ENCODE measurements at regions not wholly inside any gene's neighbourhood (a gene's known extent, or its start where the extent isn't known, plus 50 kb on each side); places are given as distances from the start of the nearest gene placed in this dataset.
"Not testable (repeated sequence)": the region's sequence is repeated elsewhere in the genome, so short reads cannot be mapped to it uniquely, and the experiment has no call there.

- no peak for DNase-seq (ENCODE audit: low read depth)
Measured at GRCh38 chr10:23872290-23872689, 336.6 kb upstream of the KIAA1217 start.

GRCh38 chr10:23877791-23878320 is 331.1 kb upstream of the KIAA1217 start:
- no peak for DNase-seq (ENCODE audit: low read depth)

- DNase-seq (ENCODE audit: low read depth) = no peak
Measured at GRCh38 chr10:23884670-23885069, 324.3 kb upstream of the KIAA1217 start.

DNA sequence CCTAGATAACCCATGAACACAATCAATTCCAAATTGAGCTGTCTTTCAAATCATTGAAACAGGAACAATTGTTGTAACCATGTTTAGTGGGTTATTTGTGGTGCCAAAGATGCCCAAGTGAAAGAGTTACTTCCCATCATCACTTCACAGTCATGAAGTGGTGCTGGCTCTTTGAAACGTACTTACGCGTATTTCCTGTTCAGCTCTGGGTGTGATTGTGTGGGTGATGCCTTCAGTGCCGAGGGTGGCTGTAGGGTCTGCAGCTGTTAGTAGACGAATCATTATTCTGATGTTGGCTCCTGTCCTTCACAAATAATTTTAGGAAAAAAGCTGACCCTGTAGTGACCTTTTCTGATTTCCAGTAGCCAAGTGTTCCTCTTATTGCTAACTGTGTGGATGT is 323.1 kb upstream of the KIAA1217 start:
- no peak for DNase-seq (ENCODE audit: low read depth)

- no peak for DNase-seq (ENCODE audit: low read depth)
Measured at GRCh38 chr10:23886355-23886754, 322.6 kb upstream of the KIAA1217 start.

- DNase-seq (ENCODE audit: low read depth) = no peak
Measured at GRCh38 chr10:23891301-23891700, 317.6 kb upstream of the KIAA1217 start.

GRCh38 chr10:23892296-23892695 is 316.6 kb upstream of the KIAA1217 start:
- no peak for DNase-seq (ENCODE audit: low read depth)

GRCh38 chr10:23897267-23897666 is 311.7 kb upstream of the KIAA1217 start:
- DNase-seq (ENCODE audit: low read depth) = no peak

GRCh38 chr10:23897861-23898260 is 311.1 kb upstream of the KIAA1217 start:
- no peak for DNase-seq (ENCODE audit: low read depth)

- no peak for DNase-seq (ENCODE audit: low read depth)
Measured at GRCh38 chr10:23899166-23899565, 309.8 kb upstream of the KIAA1217 start.

GRCh38 chr10:23910291-23910690 is 298.6 kb upstream of the KIAA1217 start:
- DNase-seq (ENCODE audit: low read depth) = no peak

DNA sequence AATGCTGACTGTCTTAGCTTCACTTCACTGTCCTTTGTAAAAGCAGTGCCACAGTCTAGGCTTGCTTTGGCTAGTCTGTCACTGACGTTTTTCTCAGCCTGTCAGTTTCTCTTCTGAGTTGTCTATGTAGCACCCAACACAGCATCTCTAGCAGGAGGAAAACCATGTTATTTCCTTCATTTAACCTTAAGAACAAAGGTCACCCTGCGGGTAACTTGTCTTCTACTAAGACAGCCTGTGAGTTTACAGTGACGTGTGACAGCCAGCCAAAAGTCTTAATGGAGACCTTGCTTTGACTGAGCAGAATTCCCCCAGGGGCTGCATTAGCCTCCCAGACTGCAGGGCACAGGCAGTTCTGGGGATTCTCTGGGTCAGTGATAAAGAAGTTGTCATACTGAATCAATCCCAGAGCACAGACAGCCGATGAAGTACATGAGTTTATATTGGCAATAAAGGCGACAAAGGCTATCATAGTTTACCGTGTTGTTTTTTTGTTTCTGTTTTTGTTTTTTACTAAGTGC is 296.0 kb upstream of the KIAA1217 start:
- no peak for DNase-seq (ENCODE audit: low read depth)

DNA sequence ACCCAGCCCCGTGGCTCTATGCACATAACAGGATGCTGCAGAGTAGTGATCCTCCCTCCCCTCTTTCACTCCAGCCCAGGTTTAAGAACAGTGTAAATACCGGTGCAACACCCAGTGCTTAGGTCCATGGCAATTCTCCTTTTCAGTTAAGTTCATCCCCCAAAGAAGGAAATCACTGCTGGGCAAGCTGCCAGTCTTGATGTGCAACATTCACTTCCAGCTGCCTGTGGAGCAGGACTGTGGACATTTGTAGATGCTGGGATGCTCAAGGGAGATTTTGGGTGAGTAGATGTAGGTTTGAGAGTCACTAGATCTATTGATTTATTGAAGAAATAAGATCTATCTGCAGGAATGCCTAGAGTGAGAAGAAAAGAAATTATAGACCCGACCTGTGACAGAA is 294.3 kb upstream of the KIAA1217 start:
- no peak for DNase-seq (ENCODE audit: low read depth)

GRCh38 chr10:23917251-23917840 is 291.6 kb upstream of the KIAA1217 start:
- no peak for DNase-seq (ENCODE audit: low read depth)

- no peak for DNase-seq (ENCODE audit: low read depth)
Measured at GRCh38 chr10:23918090-23918723, 290.7 kb upstream of the KIAA1217 start.

GRCh38 chr10:23918839-23919238 is 290.1 kb upstream of the KIAA1217 start:
- no peak for DNase-seq (ENCODE audit: low read depth)

DNA sequence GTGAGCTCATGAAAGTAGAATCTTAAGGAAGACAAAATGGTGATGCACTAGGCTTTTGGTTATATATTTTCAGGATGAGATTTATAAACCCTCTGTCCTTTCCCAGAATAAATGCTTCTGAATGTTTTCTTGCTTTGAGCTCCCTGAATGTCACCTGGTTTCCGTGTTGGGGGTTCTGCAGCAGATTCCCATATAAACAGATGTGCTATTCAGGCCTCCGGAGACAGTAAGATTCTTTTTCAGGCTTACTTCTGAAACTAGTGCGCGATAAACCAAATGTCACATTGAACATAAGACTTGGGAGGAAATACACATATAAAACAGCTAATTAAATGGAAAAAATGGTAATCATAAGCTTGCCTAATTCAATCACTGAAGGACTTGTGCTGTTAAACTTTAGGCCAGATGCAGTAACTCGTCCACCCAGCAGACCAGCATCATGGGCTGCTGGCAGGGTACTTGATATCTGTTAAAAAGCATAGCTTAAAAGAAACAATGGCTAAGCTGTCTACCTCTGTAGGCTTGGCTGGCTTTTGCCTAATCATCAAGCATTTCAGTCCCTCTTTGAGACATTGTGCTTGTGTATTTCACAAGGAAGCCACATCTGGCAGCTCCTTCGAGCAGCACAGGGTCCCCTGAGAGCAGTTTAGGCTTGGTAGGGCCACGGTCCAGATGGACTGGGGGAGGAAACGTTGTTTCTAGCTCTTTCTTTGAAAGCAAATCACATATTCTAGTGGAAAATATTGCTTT is 281.2 kb upstream of the KIAA1217 start:
- no peak for DNase-seq (ENCODE audit: low read depth)

DNA sequence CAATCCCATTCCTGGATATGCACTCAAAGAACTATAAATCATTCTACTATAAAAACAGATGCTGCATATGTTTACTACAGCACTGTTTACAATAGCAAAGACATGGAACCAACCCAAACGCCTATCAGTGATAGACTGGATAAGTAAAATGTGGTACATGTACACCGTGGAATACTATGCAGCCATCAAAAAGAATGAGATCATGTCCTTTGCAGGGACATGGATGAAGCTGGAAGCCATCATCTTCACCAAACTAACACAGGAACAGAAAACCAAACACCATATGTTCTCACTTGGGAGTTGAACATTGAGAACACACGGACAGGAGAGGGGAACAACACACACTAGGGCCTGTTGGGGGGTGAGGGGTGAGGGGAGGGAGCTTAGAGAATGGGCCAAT is 274.9 kb upstream of the KIAA1217 start:
- DNase-seq (ENCODE audit: low read depth) = not testable (repeated sequence)

- no peak for DNase-seq (ENCODE audit: low read depth)
Measured at GRCh38 chr10:23945845-23946244, 263.1 kb upstream of the KIAA1217 start.

- DNase-seq (ENCODE audit: low read depth) = no peak
Measured at GRCh38 chr10:23951841-23952240, 257.1 kb upstream of the KIAA1217 start.

DNA sequence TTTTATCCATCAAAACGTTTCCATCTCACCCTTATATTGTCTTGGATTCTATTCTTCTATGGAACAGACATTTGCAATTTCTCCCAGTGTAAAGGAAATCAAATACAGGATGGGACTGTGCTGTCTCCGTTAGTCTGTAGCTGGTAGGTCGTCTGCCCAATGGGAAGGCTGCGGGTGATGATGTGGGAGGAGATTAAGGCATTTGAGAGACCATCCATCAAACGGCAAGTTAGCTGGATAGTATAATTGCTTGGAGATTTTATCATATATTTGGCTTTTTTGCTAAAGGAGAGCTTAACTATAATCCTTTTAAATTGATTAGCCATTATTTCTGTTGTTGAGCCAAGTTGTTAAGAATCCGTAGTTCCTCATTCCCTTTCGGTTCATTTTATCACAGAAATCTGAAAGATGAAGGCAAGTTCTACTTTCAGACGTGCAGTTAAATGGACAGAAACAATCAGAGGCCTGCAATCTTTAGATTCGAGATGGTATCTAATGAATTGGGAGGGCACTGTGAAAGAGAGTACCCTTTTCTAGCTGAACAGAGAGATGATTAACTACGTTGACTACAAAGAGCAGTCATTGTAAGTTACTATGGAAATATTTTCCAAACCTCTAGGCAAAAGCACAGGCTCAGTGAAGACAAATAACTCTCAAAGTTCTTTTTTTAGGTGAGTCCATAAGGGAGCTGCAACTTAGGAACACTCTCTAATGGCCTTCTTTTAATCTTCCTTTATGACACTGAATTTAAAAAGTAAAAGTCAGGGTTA is 253.3 kb upstream of the KIAA1217 start:
- no peak for DNase-seq (ENCODE audit: low read depth)

GRCh38 chr10:23965123-23965522 is 243.8 kb upstream of the KIAA1217 start:
- no peak for DNase-seq (ENCODE audit: low read depth)

Measured in T-helper 22 cell (primary cell).